GM18858 (cell line): ENCODE measurements at regions not wholly inside any gene's neighbourhood (a gene's known extent, or its start where the extent isn't known, plus 50 kb on each side); places are given as distances from the start of the nearest gene placed in this dataset.
"Not testable (repeated sequence)": the region's sequence is repeated elsewhere in the genome, so short reads cannot be mapped to it uniquely, and the experiment has no call there.

Experiments used
- ATAC-seq: cut with Tn5 transposase; IDR thresholded peaks from one replicate; pipeline ENCODE4 v1.9.1; 2021; ENCODE audit not compliant: unreplicated experiment

GRCh38 chr6:120553353-120553752 lies 780.9 kb downstream of the TBC1D32 start:
- ATAC-seq, result no peak

GRCh38 chr6:120545353-120545752 lies 788.9 kb downstream of the TBC1D32 start:
- ATAC-seq, result no peak

GRCh38 chr6:120534954-120535353 lies 799.3 kb downstream of the TBC1D32 start:
- no peak for ATAC-seq

- no peak for ATAC-seq
Measured at GRCh38 chr6:120526576-120526975, 807.7 kb downstream of the TBC1D32 start.

GRCh38 chr6:120514544-120514943 lies 819.7 kb downstream of the TBC1D32 start:
- no peak for ATAC-seq

GRCh38 chr6:120511712-120512111 lies 822.6 kb downstream of the TBC1D32 start:
- ATAC-seq, result no peak

- no peak for ATAC-seq
Measured at GRCh38 chr6:120498711-120499110, 835.6 kb downstream of the TBC1D32 start.

GRCh38 chr6:120496661-120497060 lies 837.6 kb downstream of the TBC1D32 start:
- no peak for ATAC-seq

- no peak for ATAC-seq
Measured at GRCh38 chr6:120493505-120493904, 840.8 kb downstream of the TBC1D32 start.

GRCh38 chr6:120489941-120490340 lies 844.3 kb downstream of the TBC1D32 start:
- ATAC-seq, result no peak

- ATAC-seq, result no peak
Measured at GRCh38 chr6:120484146-120484545, 850.1 kb downstream of the TBC1D32 start.

- ATAC-seq, result no peak
Measured at GRCh38 chr6:120478650-120479049, 855.6 kb downstream of the TBC1D32 start.

GRCh38 chr6:120473804-120474203 lies 860.5 kb downstream of the TBC1D32 start:
- ATAC-seq, result no peak

GRCh38 chr6:120468486-120468885 lies 865.8 kb downstream of the TBC1D32 start:
- ATAC-seq, result no peak

- no peak for ATAC-seq
Measured at GRCh38 chr6:120451508-120451907, 882.8 kb downstream of the TBC1D32 start.

GRCh38 chr6:120447605-120448004 lies 886.7 kb downstream of the TBC1D32 start:
- ATAC-seq, result no peak

GRCh38 chr6:120432840-120433239 lies 901.4 kb downstream of the TBC1D32 start:
- not testable (repeated sequence) for ATAC-seq

- no peak for ATAC-seq
Measured at GRCh38 chr6:120431841-120432240, 902.4 kb downstream of the TBC1D32 start.

- ATAC-seq, result no peak
Measured at GRCh38 chr6:120411394-120411793, 922.9 kb downstream of the TBC1D32 start.

GRCh38 chr6:120410586-120410985 lies 923.7 kb downstream of the TBC1D32 start:
- no peak for ATAC-seq

GRCh38 chr6:120407696-120408095 lies 926.6 kb downstream of the TBC1D32 start:
- ATAC-seq, result no peak

- no peak for ATAC-seq
Measured at GRCh38 chr6:120405947-120406346, 928.3 kb downstream of the TBC1D32 start.

GRCh38 chr6:120395784-120396183 lies 938.5 kb downstream of the TBC1D32 start:
- no peak for ATAC-seq

- ATAC-seq, result no peak
Measured at GRCh38 chr6:120395330-120395729, 939.0 kb downstream of the TBC1D32 start.
